Endometrial microvascular endothelial cells (primary cell): ENCODE measurements at regions not wholly inside any gene's neighbourhood (a gene's known extent, or its start where the extent isn't known, plus 50 kb on each side); places are given as distances from the start of the nearest gene placed in this dataset.

ENCODE experiments used
- in situ Hi-C: cut with HindIII; loops from 2 replicates; pipeline ENCODE4 v1.10.0; 2017; ENCODE audit warnings: low sequenced_read_pairs, low pct_unique_long_range_greater_than_20kb; ENCODE audit errors: inconsistent ontology term

DNA sequence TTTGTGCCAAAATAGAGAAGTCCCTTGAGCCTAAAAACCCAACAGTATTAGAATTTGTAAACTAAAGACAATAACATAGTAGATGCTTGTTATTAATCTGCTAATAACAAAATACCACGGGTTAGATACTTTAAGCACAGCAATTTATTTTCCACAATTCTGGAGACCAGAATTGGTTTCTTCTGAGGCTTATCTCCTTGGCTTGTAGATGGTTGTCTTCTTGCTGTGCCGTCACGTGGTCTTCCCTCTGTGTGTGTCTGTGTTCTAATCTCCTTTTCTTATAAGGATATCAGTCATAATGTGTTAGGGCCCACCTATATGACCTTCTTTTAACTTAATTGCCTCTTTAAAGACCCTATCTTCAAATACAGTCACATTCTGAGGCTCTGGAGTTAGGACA is 260.1 kb downstream of the CYRIA start:
- in situ Hi-C loops: no loop called here

DNA sequence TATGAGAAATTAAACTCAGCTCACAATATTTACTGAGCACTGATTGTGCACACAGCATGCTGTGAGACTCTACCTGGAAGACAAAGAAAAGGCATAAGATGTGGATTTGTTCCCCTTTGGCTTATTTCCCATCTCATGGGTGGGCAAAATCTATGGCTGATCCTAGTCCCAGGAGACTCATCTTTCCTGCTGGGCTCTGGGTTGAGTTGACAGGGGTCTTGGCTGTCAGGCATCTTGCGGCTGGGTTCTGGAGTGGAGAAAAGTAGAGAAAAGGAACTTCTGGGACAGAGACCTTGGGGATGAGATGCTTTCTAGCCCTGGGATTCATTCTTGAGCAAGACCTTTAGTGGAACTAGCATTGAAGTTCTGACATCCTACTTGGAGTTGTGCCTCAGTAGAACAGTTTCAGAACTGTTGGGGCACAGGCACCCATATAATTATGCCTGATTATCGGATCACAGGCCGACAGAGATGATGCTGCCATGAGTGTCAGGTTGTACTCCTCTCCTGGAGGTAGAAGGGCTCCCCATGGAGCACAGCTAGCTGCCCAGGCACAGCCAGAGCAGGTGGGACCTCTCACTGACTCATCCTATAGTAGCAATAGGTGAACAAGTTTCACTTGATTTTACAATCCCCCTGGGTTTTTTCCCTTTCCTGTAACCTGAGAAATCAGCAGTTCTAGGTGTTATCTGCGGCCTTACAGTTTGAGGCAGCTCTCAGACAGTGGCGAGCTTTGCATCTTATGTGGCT is 260.9 kb downstream of the CYRIA start:
- in situ Hi-C loops: no loop called here

DNA sequence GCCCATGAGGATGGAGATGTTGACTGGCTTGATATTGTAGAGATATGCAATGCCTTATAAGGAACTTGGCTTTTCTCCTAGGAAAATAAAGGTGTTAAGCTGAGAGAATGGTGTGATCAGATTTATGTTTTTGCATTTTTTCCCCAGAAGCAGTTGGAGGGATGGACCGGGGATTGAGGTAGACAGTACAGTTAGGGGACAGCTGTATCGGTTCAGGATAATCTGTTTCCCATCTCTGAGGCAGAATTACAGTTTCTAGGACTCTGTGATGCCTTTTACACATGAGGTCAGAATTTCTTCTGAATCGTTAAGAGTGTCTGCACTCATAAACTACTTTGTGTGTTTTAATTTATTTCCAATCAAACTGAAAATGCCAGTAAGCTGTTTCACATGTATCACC is 261.5 kb downstream of the CYRIA start:
- in situ Hi-C loops: no loop called here

DNA sequence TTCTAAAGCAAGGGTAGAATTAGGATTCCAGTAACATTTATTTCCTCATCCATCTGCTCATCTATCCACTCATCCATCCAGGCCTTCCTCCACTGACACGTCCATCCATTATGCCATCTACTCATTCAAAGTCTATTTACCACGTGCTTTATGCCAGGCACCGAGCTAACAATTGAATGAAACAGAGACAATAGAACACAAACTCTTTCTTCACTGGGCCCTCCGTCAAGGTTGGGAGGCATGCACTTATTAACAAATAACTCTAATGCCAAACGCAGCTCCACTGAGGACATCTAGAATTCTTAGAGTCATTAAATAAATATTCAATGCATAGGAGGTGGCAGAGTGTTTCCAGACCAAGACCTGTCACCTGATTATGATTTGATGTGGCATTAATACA is 262.7 kb downstream of the CYRIA start:
- in situ Hi-C loops: no loop called here

DNA sequence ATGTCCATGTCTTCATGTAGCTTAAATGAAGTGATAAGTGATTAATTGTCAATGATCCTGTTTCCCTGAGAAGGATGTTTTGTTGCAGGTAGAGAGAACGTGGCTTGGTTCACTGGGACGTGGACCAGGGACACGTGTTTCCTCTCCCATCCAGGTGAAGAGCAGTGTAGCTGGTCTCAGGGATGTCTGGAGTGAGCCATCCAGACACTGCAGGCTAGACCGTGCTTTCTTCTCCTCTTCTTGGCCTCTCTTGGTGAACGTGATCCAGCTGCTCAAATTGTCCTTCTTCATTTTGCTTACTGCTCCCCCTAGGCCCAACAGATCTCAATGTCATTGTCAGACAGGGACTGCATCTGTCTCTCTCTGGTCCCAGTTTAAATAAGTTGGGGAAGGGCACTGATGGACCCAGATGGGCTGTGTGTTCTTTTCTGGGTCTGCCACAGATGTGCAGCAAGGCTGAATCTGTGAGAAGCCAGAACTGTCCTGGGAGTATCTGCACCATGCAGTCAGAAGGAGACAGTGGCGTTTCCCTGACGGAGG is 263.8 kb downstream of the CYRIA start:
- in situ Hi-C loops: no loop called here

DNA sequence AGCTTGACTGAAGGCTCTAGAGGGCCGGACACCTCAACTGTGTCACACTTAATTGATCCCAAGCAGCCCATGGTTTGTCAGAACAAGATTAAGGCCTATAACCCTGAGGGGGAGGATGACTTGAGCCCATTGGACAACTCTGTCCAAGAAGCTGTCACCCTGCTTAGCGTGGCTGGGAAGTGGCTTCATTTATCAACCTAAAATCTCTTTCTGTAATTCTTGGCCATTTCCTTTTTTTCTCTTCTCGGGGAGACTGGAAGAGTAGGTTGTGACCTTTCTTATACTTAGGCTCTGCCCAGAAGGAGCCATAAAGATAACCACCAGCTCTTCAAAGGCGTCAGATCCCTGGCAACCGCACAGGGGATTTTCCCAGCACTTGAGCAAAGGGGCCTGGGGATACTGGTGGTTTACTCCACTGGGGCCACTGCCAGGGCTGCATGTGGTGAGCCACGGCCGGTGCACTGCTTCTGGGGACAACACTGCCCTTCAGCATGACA is 265.5 kb downstream of the CYRIA start:
- in situ Hi-C loops: no loop called here

DNA sequence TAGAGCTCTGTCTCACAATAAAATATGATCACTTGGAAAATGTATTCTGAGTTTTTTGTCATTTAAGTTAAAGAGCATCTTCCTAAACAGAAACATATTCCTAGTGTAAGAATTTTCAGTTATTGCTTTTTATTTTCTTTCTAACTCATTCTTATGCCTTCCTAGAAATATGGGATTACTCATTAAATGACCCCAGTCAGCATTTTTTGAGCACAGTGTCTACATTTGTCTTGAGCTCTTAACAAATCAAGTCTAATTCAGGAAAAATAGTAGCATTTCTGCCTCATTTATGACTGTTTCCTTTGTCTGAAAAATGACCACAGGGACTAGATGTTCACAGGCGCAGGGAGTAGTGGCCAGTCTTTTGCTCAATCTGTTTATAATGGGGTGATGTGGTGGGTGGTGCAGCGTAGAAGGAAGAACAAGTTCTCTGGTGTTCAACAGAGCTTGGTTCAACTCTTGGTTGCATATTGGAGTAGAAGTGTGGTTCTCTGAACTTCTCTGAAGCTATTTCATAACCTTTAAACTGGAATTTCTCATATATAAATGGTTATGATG is 267.1 kb downstream of the CYRIA start:
- in situ Hi-C loops: no loop called here

DNA sequence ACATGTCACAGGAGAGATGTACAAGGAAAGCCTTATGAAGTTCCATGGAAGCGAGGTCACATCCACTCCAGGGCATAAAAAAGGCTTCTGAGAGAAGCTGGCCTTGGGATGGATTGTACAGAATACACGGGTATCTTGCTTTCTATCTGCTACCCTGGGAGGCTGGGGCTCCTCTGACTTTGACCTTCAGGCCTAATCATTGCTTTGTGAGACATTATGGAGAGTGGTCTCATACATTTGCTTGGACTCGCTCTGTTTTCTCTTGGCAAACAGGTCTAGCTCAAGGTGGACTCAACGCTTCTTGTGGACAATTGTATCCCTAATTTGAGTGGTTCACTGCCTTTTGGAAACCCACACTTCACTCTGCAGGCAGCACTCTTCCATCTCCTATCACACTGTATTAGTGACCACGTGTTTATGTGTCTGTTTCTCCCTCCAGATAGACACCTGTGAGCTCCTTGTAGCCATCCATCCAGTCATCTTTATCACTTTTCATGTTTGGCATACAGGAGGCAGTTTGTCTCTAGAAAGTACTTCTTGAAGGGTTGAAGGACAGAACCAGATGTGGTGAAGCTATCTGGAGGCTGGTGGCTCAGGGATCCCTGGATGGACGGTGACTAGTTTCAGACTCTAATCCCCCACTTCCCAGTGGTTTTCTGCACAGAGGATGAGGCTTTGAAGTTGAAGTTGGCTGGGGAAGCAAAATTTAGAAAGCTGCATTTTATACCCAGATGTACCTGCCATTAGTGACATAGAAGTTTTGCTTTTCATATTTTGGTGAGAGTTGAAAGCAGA is 267.8 kb downstream of the CYRIA start:
- in situ Hi-C loops: no loop called here

DNA sequence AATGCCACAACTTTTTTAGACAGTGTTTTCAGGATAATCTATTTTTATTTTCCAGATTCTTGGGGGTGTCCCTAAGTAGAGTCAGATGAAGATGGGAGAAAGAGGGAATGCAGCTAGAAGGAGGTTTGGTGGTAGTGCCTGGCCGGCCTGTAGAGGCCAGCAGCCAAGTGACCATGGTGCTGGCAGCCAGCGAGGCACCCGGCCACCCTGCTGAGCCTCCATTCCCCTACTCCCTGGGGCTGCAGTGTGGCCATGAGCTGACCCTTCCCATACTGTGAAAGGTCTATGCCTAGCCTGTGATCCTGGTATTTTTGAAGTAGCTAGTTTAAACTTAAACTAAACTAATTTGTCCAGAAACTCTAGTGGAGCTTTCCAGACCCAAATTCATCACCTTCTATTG is 268.6 kb downstream of the CYRIA start:
- in situ Hi-C loops: no loop called here

DNA sequence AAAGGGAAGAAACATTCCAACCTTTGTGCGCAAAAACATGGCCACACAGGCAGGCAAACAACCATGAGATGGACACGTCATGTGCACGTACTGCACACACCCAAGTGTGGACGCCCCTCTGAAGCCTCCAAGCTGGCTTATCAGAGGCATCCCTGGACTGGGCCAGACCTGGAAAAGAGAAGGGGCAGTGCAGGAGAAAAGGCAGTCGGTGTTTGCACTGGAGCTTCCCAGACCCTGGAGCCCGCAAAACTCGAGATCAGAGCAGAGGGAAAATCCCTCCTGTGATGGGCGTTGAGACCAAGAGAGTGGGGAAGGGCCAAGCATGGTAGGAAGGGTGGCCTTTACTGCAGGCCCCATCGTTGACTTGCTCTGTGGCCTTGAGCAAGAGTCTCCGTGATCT is 269.5 kb downstream of the CYRIA start:
- in situ Hi-C loops: no loop called here

DNA sequence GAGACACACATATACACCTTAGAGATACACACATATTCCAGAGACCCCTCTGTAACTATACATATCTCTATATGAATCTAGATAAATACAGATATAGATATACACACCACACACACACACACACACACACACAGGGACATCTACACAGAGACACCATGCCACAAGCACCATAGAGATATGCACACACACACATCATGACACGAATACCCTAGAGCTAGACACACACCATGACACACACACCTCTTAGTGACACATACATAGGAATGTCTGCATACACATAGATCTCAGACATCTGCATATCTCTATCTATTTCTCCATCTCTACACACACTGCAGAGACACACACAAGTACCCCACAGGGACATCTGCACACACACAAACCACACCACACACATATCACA is 270.0 kb downstream of the CYRIA start:
- in situ Hi-C loops: no loop called here

DNA sequence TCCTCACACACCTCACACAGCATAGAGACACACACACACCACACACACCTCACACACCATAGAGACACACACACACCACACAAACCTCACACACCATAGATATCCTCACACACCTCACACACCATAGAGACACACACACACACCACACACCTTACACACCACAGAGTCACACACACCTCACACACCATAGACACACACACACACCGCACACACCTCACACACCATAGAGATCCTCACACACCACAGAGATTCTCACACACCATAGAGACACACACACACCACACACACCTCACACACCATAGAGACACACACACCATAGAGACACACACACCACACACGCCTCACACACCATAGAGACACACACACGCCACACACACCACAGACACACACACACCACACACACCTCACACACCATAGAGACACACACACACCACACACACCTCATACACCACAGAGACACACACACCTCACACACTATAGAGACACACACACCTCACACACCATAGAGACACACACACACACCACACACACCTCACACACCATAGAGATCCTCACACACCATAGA is 270.6 kb downstream of the CYRIA start:
- in situ Hi-C loops: no loop called here

DNA sequence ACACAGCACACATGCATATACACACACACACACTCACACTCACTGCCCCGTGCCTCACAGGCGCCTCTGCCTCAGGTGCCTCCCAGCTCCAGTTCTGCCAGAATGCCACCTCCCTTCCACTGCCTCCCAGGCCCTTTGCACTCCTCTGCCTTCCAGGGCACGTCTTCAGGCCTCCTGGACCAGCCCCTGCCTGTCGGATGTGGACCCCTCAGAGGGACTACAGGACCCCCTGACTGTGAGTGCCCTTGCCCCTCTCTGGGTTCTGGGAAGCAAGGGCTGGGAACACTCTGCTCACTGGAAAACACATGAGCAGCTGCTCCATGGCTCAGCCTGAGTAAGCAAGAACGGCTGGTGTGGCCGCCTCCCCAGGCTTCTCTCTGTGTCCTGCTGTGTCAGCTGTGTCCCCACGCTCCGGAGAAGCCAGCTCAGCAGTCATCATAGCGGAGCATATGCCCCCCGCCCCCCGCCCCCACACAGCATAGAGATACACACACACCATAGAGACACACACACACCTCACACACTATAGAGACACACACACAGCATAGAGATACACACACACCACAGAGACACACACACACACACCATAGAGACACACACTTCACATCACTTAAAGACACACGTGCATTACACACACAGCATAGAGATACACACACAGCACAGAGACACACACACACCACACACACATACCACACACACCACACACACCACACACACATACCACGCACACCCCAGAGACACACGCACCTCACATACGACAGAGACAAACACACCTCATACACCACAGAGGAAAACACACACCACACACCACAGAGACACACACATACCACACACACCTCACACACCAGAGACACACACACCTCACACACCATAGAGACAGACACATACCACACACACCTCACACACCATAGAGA is 271.3 kb downstream of the CYRIA start:
- in situ Hi-C loops: no loop called here

DNA sequence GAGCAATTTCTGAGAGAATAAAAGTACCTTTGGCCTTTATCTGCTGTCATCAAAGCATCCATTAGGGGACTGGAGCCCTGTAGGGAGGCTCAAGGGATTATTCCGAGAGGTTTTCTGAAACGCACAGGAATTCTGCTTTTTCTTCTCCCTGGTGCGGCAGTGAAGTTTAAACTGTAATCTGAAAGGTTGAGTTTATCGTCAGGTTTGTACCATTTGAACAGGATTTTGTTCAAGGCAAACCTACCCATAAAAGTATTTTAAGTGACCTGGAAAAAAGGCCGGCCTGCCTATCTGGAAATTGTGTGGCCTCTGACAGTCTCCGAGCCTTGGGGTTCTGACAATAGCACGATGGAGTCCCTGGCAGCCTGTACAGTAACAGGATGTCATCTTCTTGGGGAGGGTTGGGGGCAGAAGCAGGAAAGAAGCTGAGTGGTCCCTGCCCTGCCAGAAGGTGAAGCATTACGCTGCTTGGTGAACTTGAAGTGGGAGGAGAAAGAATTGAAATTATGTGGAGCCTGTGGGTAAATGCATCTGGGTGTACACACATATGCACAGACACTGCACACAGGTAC is 272.0 kb downstream of the CYRIA start:
- in situ Hi-C loops: no loop called here

DNA sequence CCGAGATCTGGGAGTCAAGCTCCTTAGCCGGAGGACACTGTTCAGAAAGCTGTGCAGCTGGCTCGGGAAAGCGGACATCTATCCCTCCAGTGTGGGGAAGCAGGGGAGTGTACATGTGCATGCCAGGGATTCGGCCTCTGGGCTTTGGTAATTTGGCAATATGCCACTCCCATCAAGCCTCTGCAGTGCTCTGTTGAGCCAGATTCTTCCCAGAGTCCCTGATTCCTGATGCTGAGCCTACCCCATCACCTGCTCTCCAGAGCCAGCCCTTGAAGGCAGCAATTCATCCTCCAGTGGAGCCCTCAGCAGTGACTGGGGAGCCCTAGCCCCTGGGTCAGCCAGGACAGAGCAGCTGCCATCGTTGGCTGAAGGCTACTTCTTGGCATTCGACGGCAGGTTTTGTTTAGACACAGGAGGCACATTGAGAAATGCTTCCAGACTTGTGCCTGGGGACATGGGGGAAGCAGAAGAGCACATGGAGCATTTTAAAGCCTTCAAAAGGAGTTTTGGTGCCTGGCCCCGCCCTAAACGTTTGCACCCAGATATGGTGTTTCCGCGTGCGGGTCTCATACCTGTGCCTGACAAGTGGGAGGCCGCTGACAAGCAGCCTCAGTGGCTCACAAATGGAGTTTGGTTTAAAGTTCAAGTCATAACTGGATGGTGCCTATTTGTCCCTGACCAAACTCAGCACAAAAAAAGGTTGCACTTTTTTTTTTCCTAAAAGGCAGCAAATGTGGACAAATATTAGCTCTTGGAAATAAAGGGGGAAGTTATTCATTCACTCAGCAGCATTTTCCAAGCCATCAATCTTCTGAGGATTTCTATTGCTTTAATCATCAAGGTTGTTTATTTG is 272.8 kb downstream of the CYRIA start:
- in situ Hi-C loops: no loop called here

DNA sequence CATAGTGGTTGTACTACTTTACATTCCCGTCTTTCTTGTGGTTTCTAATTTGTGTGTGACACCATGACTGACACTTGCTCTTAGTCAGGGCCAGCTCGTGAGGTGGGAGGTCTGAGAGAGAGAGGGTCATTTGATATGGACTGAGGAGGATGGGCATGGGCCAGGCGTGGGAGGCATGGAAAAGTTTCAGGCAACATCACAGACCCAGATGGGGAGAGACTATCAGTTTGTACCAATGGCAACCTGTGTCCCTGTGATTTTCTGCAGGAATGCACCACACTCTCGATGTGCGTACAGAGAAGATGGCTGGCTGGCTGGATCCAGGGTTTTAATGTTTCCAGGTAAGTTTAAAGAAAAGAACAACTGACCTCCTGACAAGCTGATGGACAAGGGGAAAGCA is 273.6 kb downstream of the CYRIA start:
- in situ Hi-C loops: no loop called here

DNA sequence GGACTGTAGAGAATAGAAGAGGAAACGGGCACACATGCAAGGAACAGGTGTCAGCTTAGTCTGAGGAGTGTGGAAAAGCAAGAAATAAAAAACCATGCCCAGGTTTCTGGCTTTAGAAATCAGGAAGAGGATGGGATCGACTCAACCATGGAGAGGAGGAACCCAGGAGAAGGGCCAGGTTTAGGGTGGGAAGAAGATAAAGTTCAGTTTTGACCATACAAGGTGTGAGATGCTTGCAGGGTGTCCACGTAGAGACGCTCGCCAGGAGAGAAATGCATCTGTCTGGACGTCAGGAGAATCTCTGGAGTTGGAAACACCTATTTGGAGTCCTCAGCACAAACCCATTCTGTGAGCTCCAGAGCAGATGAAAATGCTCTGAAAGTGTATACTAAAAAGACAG is 275.1 kb downstream of the CYRIA start:
- in situ Hi-C loops: no loop called here
